ENCODE measurements at regions not wholly inside any gene's neighbourhood (a gene's known extent, or its start where the extent isn't known, plus 50 kb on each side); places are given as distances from the start of the nearest gene placed in this dataset.
"Not testable (repeated sequence)": the region's sequence is repeated elsewhere in the genome, so short reads cannot be mapped to it uniquely, and the experiment has no call there.

- H3K36me3 Mint-ChIP-seq: no peaks in the 10 kb centered on the region
- ATAC-seq (no peak), DNase-seq (ENCODE audit: low spot score in 2 of 2) (no peak)
- H3K27ac Mint-ChIP-seq: no peak overlapping the region
- H3K4me1 Mint-ChIP-seq: no peaks in the 10 kb centered on the region
- no peak overlapping the region for H3K4me3 Mint-ChIP-seq
- peaks cover 3% of the 10 kb centered on the region for H3K9me3 Mint-ChIP-seq
Measured at GRCh38 chr1:191419842-191420241, 738.4 kb upstream of the RGS18 start.

DNA sequence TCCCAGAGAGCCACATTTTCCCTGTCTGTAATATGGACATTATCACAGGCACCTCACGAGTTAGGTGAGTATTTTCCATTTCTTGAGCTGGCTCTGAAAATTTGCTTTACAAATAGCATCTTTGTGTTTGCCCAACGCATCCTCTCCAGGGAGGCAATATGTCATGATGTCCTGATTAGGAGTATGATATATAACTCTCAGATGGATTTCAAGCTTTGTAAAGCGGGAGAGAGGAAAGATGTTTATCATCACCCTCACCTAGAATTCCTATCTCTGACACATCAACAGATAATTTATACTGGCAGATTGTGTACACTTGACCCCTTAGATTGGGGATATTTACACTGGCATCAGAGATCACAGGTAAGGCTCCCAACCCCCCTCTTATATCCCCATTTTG, 730.7 kb upstream of the RGS18 start:
- ATAC-seq (no peak), DNase-seq (ENCODE audit: low spot score in 2 of 2) (no peak)
- Mint-ChIP-seq H3K4me1 (no peaks in the 10 kb centered on the region), H3K9me3 (peaks cover 13% of the 10 kb centered on the region), H3K4me3 (no peak overlapping the region), H3K36me3 (no peaks in the 10 kb centered on the region), H3K27ac (no peak overlapping the region)

DNA sequence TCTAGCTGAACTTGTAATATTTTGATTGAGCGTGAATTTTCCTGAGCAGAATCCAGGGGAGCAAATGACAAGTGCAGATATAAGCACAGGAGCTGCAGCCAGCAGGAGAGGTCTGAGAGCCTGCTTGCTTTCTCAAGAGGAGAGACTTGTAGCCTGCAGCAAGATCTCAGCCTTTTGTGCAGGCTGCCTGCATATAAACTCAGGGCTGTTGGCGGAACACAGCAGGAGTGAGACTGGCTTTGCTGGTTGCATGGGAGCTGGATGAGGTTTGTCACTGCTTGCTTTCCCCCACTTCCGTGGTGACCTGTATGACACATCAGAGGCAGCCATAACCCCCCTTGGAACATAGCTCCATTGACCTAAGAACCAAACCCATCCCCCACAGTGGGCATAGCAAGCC, 725.4 kb upstream of the RGS18 start:
- Mint-ChIP-seq H3K4me1 (no peaks in the 10 kb centered on the region), H3K9me3 (peaks cover 22% of the 10 kb centered on the region), H3K4me3 (no peak overlapping the region), H3K27ac (no peak overlapping the region), H3K36me3 (no peaks in the 10 kb centered on the region)
- ATAC-seq: no peak
- DNase-seq (ENCODE audit: low spot score in 2 of 2): no peak

GRCh38 chr1:191438979-191439378, 719.3 kb upstream of the RGS18 start:
- DNase-seq (ENCODE audit: low spot score in 2 of 2): no peak
- Mint-ChIP-seq H3K4me3 (no peak overlapping the region), H3K27ac (no peak overlapping the region), H3K4me1 (no peaks in the 10 kb centered on the region), H3K36me3 (no peaks in the 10 kb centered on the region), H3K9me3 (peaks cover 17% of the 10 kb centered on the region)
- ATAC-seq: no peak

GRCh38 chr1:191448279-191448678, 710.0 kb upstream of the RGS18 start:
- not testable (repeated sequence) for ATAC-seq; H3K4me1 Mint-ChIP-seq; H3K36me3 Mint-ChIP-seq; H3K4me3 Mint-ChIP-seq; DNase-seq (ENCODE audit: low spot score in 2 of 2); H3K27ac Mint-ChIP-seq
- H3K9me3 Mint-ChIP-seq: peaks cover 16% of the 10 kb centered on the region

DNA sequence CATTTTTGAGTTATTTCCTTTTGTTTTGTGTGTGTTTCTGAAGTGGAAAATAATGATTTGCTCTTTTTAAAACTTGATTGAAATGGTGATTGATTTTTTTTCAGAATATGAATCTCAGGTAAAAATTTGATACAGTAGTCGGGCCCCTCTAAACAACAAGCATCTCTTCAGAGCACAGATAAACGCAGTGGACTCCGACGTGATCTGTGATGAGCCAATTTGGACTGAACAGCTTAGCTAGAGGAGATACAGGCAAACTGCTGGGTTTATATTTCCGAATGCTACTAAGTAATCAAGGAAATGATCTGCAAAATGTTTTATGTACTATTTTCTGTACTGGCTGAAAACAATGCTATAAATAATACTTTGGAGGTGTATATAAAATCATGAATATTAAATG, 705.7 kb upstream of the RGS18 start:
- Mint-ChIP-seq H3K4me1 (no peaks in the 10 kb centered on the region), H3K27ac (no peak overlapping the region), H3K36me3 (no peaks in the 10 kb centered on the region), H3K9me3 (peaks cover 5% of the 10 kb centered on the region), H3K4me3 (no peak overlapping the region)
- DNase-seq (ENCODE audit: low spot score in 2 of 2) (no peak), ATAC-seq (no peak)

DNA sequence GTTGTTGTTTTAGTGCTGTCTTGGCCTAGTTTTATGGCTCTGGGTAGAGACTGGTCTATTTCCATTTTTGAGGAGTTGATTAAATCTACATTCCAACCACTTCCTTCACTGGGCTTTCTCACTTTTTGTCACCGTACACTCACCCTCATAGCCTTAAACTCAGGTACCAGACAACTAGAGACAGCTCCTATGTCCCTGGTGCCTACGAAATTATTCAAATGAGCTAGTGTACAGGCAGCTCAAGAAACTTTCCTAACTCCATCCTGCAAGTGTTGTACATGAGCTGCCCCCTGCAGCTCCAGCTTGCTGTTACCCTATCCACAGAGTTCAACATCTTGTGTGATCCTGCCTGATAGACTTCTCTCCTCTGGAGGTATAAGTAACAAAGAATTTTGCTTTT, 704.8 kb upstream of the RGS18 start:
- H3K36me3 Mint-ChIP-seq: no peaks in the 10 kb centered on the region
- no peaks in the 10 kb centered on the region for H3K4me1 Mint-ChIP-seq
- no peak overlapping the region for H3K4me3 Mint-ChIP-seq
- H3K9me3 Mint-ChIP-seq: peaks cover 5% of the 10 kb centered on the region
- H3K27ac Mint-ChIP-seq: no peak overlapping the region
- ATAC-seq (no peak), DNase-seq (ENCODE audit: low spot score in 2 of 2) (no peak)

DNA sequence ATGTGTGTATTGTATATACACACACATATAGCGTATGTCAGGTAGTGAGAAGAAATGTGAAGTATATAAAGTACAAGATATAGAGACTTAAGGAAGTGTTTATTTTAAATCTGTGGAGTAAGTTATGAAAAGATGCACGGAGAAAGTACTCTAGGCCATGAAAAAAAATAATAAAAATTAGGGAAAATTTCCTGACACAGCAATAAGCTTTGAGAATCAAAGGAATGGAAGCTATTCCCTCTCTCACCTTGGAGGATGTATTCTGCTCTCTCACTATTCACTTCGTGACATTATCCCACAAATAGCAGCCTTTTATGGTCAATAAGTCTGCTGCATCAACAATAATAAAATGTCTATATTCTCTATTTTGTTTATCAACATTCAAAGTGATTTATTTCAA, 700.4 kb upstream of the RGS18 start:
- Mint-ChIP-seq H3K4me3 (no peak overlapping the region), H3K27ac (no peak overlapping the region), H3K9me3 (peaks cover 3% of the 10 kb centered on the region), H3K36me3 (no peaks in the 10 kb centered on the region), H3K4me1 (no peaks in the 10 kb centered on the region)
- DNase-seq (ENCODE audit: low spot score in 2 of 2) (no peak), ATAC-seq (no peak)

GRCh38 chr1:191460234-191460633, 698.0 kb upstream of the RGS18 start:
- DNase-seq (ENCODE audit: low spot score in 2 of 2): no peak
- Mint-ChIP-seq H3K36me3 (no peaks in the 10 kb centered on the region), H3K4me3 (no peak overlapping the region), H3K9me3 (peaks cover 3% of the 10 kb centered on the region), H3K27ac (no peak overlapping the region), H3K4me1 (no peaks in the 10 kb centered on the region)
- ATAC-seq: no peak

DNA sequence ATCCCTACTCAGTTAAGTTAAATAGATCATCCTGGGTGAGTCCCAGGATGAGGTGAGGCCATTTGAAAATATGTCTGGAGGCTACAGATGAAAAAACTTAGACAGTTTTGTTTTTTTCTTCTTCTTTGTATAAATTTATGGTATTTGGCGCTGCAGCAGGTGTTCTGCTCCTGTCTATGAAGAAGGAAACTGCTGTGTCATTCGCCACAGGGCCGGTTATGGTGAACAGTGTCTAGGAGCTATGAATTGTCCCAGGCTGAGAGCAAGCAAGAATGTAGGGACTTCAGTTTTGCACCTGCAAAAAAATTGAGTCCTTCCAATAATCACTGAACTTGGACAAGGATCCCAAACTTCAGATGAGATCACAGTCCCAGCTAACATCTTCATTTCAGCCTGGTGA, 674.3 kb upstream of the RGS18 start:
- Mint-ChIP-seq H3K27ac (no peak overlapping the region), H3K4me1 (no peaks in the 10 kb centered on the region), H3K36me3 (no peaks in the 10 kb centered on the region), H3K4me3 (no peak overlapping the region), H3K9me3 (peaks cover 11% of the 10 kb centered on the region)
- DNase-seq (ENCODE audit: low spot score in 2 of 2) (no peak), ATAC-seq (no peak)

DNA sequence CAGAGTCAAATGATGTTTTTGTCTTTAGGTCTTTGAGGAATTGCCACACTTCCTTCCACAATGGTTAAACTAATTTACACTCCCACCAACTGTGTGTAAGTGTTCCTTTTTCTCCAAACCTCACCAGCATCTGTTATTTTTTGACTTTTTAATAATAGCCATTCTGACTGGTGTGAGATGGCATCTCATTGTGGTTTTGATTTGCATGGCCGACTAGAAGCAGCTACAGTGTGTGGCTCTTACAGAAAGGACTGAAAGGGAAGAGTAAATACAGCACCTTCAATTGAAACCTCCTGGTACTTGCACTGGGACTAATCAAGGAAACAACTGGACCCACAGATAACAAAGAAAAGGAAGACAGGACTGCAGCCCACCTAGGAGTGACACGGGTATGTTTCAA, 668.0 kb upstream of the RGS18 start:
- Mint-ChIP-seq H3K27ac (no peak overlapping the region), H3K4me3 (no peak overlapping the region), H3K36me3 (no peaks in the 10 kb centered on the region), H3K9me3 (peaks cover 12% of the 10 kb centered on the region), H3K4me1 (no peaks in the 10 kb centered on the region)
- ATAC-seq (no peak), DNase-seq (ENCODE audit: low spot score in 2 of 2) (no peak)

- H3K9me3 Mint-ChIP-seq: peaks cover 3% of the 10 kb centered on the region
- DNase-seq (ENCODE audit: low spot score in 2 of 2): no peak
- no peaks in the 10 kb centered on the region for H3K36me3 Mint-ChIP-seq
- no peak overlapping the region for H3K27ac Mint-ChIP-seq
- H3K4me1 Mint-ChIP-seq: no peaks in the 10 kb centered on the region
- no peak overlapping the region for H3K4me3 Mint-ChIP-seq
- no peak for ATAC-seq
Measured at GRCh38 chr1:191495040-191495439, 663.2 kb upstream of the RGS18 start.

- H3K9me3 Mint-ChIP-seq: no peaks in the 10 kb centered on the region
- H3K36me3 Mint-ChIP-seq: no peaks in the 10 kb centered on the region
- no peak for ATAC-seq
- DNase-seq (ENCODE audit: low spot score in 2 of 2): no peak
- no peaks in the 10 kb centered on the region for H3K4me1 Mint-ChIP-seq
- H3K27ac Mint-ChIP-seq: no peak overlapping the region
- H3K4me3 Mint-ChIP-seq: no peak overlapping the region
Measured at GRCh38 chr1:191498318-191498717, 659.9 kb upstream of the RGS18 start.

GRCh38 chr1:191498825-191499224, 659.4 kb upstream of the RGS18 start:
- H3K36me3 Mint-ChIP-seq: no peaks in the 10 kb centered on the region
- H3K4me3 Mint-ChIP-seq: no peak overlapping the region
- no peak overlapping the region for H3K27ac Mint-ChIP-seq
- ATAC-seq (no peak), DNase-seq (ENCODE audit: low spot score in 2 of 2) (no peak)
- H3K4me1 Mint-ChIP-seq: no peaks in the 10 kb centered on the region
- no peaks in the 10 kb centered on the region for H3K9me3 Mint-ChIP-seq

GRCh38 chr1:191504999-191505398, 653.3 kb upstream of the RGS18 start:
- Mint-ChIP-seq H3K27ac (no peak overlapping the region), H3K4me3 (no peak overlapping the region), H3K9me3 (peaks cover 10% of the 10 kb centered on the region), H3K36me3 (no peaks in the 10 kb centered on the region), H3K4me1 (no peaks in the 10 kb centered on the region)
- ATAC-seq (no peak), DNase-seq (ENCODE audit: low spot score in 2 of 2) (no peak)

- ATAC-seq (no peak), DNase-seq (ENCODE audit: low spot score in 2 of 2) (no peak)
- no peak overlapping the region for H3K27ac Mint-ChIP-seq
- H3K9me3 Mint-ChIP-seq: peaks cover 21% of the 10 kb centered on the region
- H3K4me3 Mint-ChIP-seq: no peak overlapping the region
- H3K4me1 Mint-ChIP-seq: no peaks in the 10 kb centered on the region
- no peaks in the 10 kb centered on the region for H3K36me3 Mint-ChIP-seq
Measured at GRCh38 chr1:191508239-191508638, 650.0 kb upstream of the RGS18 start.

DNA sequence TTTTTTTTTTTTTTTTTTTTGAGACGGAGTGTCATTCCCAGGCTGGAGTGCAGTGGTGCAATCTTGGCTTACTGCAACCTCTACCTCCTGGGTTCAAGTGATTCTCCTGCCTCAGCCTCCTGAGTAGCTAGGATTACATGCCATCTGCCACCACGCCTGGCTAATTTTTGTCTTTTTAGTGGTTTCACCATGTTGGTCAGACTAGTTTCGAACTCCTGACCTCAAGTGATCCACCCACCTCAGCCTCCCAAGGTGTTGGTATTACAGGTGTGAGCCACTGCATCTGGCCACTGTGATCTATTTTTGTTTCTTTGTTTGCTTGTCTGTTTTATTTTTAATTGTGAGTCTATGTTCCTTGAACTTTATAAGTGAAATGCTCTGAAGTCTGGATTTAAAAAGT, 646.8 kb upstream of the RGS18 start:
- DNase-seq (ENCODE audit: low spot score in 2 of 2); ATAC-seq; H3K27ac Mint-ChIP-seq; H3K4me1 Mint-ChIP-seq; H3K36me3 Mint-ChIP-seq; H3K4me3 Mint-ChIP-seq: not testable (repeated sequence)
- peaks cover 20% of the 10 kb centered on the region for H3K9me3 Mint-ChIP-seq
